Hepatocyte (in vitro differentiated cells): ENCODE measurements at regions not wholly inside any gene's neighbourhood (a gene's known extent, or its start where the extent isn't known, plus 50 kb on each side); places are given as distances from the start of the nearest gene placed in this dataset.

ENCODE experiments used
- CTCF ChIP-seq: fragments of 200-600 bp; sonication (generic); IDR thresholded peaks from 2 replicates; pipeline ENCODE4 v1.5.1; 2016; ENCODE audit warnings: antibody characterized with exemption, mild to moderate bottlenecking; ENCODE audit not compliant: poor library complexity
- EZH2 ChIP-seq: fragments of 200-600 bp; sonication (generic); IDR thresholded peaks from 2 replicates; pipeline ENCODE4 v1.6.1; 2016; ENCODE audit warnings: antibody characterized with exemption, mild to moderate bottlenecking, borderline replicate concordance
- EZH2phosphoT487 ChIP-seq: fragments of 200-600 bp; sonication (generic); IDR thresholded peaks from one replicate; pipeline ENCODE4 v1.6.1; 2018; ENCODE audit warnings: antibody characterized with exemption, mild to moderate bottlenecking, low read depth, moderate library complexity; ENCODE audit not compliant: unreplicated experiment, severe bottlenecking

- no peak for TF ChIP-seq CTCF
- no peak for TF ChIP-seq EZH2phosphoT487
- no peak for TF ChIP-seq EZH2
These were observed 275.1 kb downstream of the SUDS3 start for GRCh38 chr12:118651487-118651886.
